WI38 (cell line): ENCODE measurements at regions not wholly inside any gene's neighbourhood (a gene's known extent, or its start where the extent isn't known, plus 50 kb on each side); places are given as distances from the start of the nearest gene placed in this dataset.

Source experiments
- H3K4me3 ChIP-seq: 2 replicates; pipeline ENCODE4 v1.5.1; 2011; ENCODE audit warnings: low read depth, mild to moderate bottlenecking, control low read depth, low read length
- CTCF ChIP-seq: IDR thresholded peaks from 2 replicates; pipeline ENCODE4 v1.5.1; 2012; ENCODE audit warnings: low read depth, mild to moderate bottlenecking, control low read depth, low read length

DNA sequence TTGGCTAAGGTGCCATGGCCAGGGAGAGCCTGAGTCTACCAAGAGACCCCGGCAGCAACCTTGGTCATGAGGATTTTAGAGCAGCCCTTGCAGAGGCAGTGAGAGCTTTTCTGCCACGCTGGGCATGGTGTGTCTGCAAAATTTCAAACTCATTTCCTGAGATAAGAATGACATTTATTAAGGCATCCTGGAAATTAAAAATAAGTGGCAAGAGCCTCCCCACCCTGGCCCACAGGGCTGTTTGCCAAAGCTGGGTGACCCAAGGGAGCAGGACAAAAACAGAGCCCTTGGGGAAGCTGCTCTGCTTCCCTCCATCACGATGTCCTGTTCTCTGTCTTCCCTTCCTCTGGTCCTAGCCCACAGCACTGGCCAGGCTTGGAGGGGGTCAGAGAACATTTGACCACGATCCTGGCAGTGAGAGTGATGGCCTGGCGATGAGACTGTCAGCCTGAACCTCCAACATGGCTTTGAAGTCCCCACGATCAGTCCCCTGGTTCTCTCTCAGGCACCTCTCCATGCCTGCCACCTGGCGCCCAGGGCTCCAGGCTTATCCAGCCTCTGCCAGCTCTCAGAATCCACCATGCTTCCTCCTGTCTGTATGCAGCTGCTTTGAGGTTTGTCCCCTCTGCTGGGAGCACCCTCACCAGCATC lies 68.9 kb upstream of the RMDN2 start:
- no peak for TF ChIP-seq CTCF
- H3K4me3 ChIP-seq, result no peak overlapping the region

GRCh38 chr2:37857575-37858399 lies 67.3 kb upstream of the RMDN2 start:
- no peak overlapping the region for H3K4me3 ChIP-seq
- no peak for TF ChIP-seq CTCF

- TF ChIP-seq CTCF, result no peak
- no peak overlapping the region for H3K4me3 ChIP-seq
Observed at GRCh38 chr2:37858400-37858711, 66.7 kb upstream of the RMDN2 start.

DNA sequence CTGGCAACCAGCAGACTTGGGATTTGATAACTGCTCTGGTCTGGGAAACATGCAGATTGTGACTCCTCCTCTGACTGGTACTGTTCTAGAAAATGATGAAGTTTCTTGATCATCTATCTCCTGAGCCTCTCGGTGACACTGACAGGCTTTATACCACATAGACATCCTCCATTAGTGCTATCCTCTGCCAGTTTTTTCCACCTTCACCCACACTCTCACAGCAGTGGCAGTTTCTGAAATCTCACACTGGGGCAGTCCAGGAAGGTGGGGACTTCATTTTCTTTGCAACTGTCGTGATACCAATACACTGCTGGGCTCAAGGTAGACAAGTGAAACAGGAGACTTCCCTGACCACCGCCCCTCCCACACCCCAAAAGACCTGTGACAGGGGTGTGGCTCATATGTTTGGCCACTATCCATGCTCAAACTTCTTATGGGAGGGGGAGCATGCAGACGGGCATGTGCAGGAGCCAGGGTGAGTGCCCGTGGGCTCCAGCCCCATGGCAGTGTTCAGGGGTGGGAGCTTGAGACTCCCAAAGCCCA lies 66.3 kb upstream of the RMDN2 start:
- H3K4me3 ChIP-seq, result no peak overlapping the region
- no peak for TF ChIP-seq CTCF

GRCh38 chr2:37862620-37863019 lies 62.5 kb upstream of the RMDN2 start:
- TF ChIP-seq CTCF, result no peak

DNA sequence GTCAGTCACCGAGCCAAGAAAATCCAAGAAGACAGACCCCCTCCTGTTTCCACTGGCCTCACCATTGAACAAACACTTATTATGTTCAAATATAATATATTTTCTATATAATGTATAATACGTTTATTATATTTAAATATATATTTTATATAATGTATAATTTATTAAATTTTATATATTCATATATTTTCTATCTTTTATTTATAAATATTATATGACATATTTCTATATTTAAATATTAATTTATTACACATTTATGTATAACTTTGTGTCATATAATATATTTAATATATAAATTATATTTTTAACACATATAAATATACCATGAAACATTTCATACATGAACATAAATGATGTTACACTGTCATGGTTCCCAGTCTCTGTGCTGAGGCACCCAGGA lies 60.9 kb upstream of the RMDN2 start:
- no peak for TF ChIP-seq CTCF
- H3K4me3 ChIP-seq, result no peak overlapping the region

More at GRCh38 chr2:37862620-37863019, 62.5 kb upstream of the RMDN2 start:
- no peak overlapping the region for H3K4me3 ChIP-seq

DNA sequence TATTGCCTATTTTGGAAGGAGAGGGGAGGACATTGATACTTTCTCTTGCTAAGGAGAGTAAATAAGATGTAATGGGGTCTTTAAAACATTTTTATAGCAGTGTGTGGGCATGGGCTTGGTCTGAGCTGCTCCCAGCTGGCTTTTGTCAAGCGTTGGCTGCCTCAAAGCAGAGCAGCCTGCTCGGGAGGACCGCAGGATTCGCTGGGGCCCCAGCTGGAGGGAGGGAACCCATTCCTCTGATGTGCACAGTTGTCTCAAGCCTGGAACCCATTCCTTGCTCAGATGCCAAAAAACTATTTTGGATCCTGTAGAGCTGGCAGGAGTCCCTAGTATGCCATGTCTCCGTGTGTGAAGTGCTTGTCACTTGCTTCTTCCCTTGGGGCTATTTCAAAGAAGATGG lies 59.4 kb upstream of the RMDN2 start:
- no peak overlapping the region for H3K4me3 ChIP-seq
- no peak for TF ChIP-seq CTCF
